HepG2 (cell line): ENCODE measurements at regions not wholly inside any gene's neighbourhood (a gene's known extent, or its start where the extent isn't known, plus 50 kb on each side); places are given as distances from the start of the nearest gene placed in this dataset.

Source experiments
- AHR ChIP-seq: IDR thresholded peaks from 2 replicates; pipeline ENCODE4 v1.6.1; 2018; ENCODE audit warnings: missing genetic modification reagents, missing compliant biosample characterization
- EP300 ChIP-seq, 3 experiments: sonication (generic) in 1 of 3; formaldehyde crosslinking in 1 of 3; IDR thresholded peaks; 2 replicates each; pipeline versions ENCODE4 v1.5.1 to v1.6.1; 2011 to 2020; ENCODE audit warnings: low read depth in 2 of 3, low read length in 2 of 3, borderline replicate concordance in 1 of 3, improper control_type of control experiment in 1 of 3, mild to moderate bottlenecking in 1 of 3, missing genetic modification reagents in 1 of 3, moderate library complexity in 1 of 3
- GLI4 ChIP-seq: sonication (generic); formaldehyde crosslinking; IDR thresholded peaks from 2 replicates; pipeline ENCODE4 v1.5.1; 2020; ENCODE audit warnings: missing genetic modification reagents, mild to moderate bottlenecking, moderate library complexity, borderline replicate concordance
- ISX ChIP-seq: sonication (generic); formaldehyde crosslinking; conservative IDR thresholded peaks from 2 replicates; pipeline ENCODE4 v1.5.0; 2020; ENCODE audit warnings: missing genetic modification reagents
- PATZ1 ChIP-seq: sonication (generic); formaldehyde crosslinking; IDR thresholded peaks from 2 replicates; pipeline ENCODE4 v1.4.0; 2020; ENCODE audit warnings: missing genetic modification reagents
- RXRB ChIP-seq: IDR thresholded peaks from 2 replicates; pipeline ENCODE4 v1.6.1; 2016; ENCODE audit warnings: borderline replicate concordance, missing genetic modification reagents, missing compliant biosample characterization
- ZNF407 ChIP-seq: sonication (generic); formaldehyde crosslinking; IDR thresholded peaks from one replicate; pipeline ENCODE4 v1.5.1; 2020; ENCODE audit warnings: mild to moderate bottlenecking, missing genetic modification reagents; ENCODE audit errors: not compliant biosample characterization
- TF ChIP-seq, protein P1 (sequence below): sonication (generic); formaldehyde crosslinking; IDR thresholded peaks from 2 replicates; pipeline ENCODE4 v1.5.0; 2020; ENCODE audit warnings: mild to moderate bottlenecking, missing genetic modification reagents

GRCh38 chr4:124936427-124936826, 223.9 kb upstream of the ANKRD50 start:
- TF ChIP-seq ZNF407 (CRISPR knock-in tag) (no peak), ISX (CRISPR knock-in tag) (no peak), RXRB (no peak), EP300 (IDR thresholded peaks at IDR 0.05; ENCODE audit: low read depth in 2 of 2, low read length in 2 of 2) (no peak), EP300 (CRISPR knock-in tag; IDR thresholded peaks at IDR 0.05; ENCODE audit: borderline replicate concordance) (no peak), GLI4 (no peak), AHR (CRISPR knock-in tag) (no peak), PATZ1 (CRISPR knock-in tag) (no peak)
- TF ChIP-seq, protein P1, sequence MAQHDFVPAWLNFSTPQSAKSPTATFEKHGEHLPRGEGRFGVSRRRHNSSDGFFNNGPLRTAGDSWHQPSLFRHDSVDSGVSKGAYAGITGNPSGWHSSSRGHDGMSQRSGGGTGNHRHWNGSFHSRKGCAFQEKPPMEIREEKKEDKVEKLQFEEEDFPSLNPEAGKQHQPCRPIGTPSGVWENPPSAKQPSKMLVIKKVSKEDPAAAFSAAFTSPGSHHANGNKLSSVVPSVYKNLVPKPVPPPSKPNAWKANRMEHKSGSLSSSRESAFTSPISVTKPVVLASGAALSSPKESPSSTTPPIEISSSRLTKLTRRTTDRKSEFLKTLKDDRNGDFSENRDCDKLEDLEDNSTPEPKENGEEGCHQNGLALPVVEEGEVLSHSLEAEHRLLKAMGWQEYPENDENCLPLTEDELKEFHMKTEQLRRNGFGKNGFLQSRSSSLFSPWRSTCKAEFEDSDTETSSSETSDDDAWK (CRISPR knock-in tag), result no peak
